PC-3 (cell line): ENCODE measurements at regions not wholly inside any gene's neighbourhood (a gene's known extent, or its start where the extent isn't known, plus 50 kb on each side); places are given as distances from the start of the nearest gene placed in this dataset.

Experiments used
- ATAC-seq: fragments of 200-7000 bp; cut with Tn5 transposase; 2 replicates; pipeline ENCODE4 v1.9.1; 2020; ENCODE audit warnings: mild to moderate bottlenecking, moderate library complexity
- BruUV-seq: library from RNA; stranded (reverse); fragments of 400-500 nt; replicated peaks from 2 replicates; lab custom pipeline; 2021; lab: Mats Ljungman, UMichigan
- CTCF ChIA-PET: fragments of 300-600 bp; sonication (Branson Sonifier 250); formaldehyde crosslinking; loops from one replicate; lab custom pipeline; 2022; ENCODE audit warnings: antibody characterized with exemption; lab: Charles Lee
- POLR2A ChIA-PET: fragments of 300-600 bp; sonication (Branson Sonifier 250); formaldehyde crosslinking; loops from one replicate; lab custom pipeline; 2022; ENCODE audit warnings: antibody characterized with exemption; ENCODE audit not compliant: unreplicated experiment; lab: Charles Lee
- DNase-seq: peaks from one replicate; pipeline ENCODE4 v3.0.0-alpha.2; 2015
- H2AFZ ChIP-seq: fragments of 300-600 bp; sonication (generic); 2 replicates; pipeline ENCODE4 v1.6.0; 2016; ENCODE audit warnings: antibody characterized with exemption, low read length
- H3F3A ChIP-seq: fragments of 300-600 bp; sonication (generic); one replicate; pipeline ENCODE4 v1.6.0; 2017; ENCODE audit warnings: antibody characterized with exemption, low read length, control low read depth, mild to moderate bottlenecking; ENCODE audit not compliant: unreplicated experiment
- H3K27ac ChIP-seq: fragments of 300-600 bp; sonication (generic); 2 replicates; pipeline ENCODE4 v1.5.1; 2016; ENCODE audit warnings: mild to moderate bottlenecking, low read length
- H3K27me3 ChIP-seq: fragments of 300-600 bp; sonication (generic); 2 replicates; pipeline ENCODE4 v1.6.1; 2016; ENCODE audit warnings: low read length, mixed read lengths
- H3K36me3 ChIP-seq: fragments of 300-600 bp; sonication (generic); 2 replicates; pipeline ENCODE4 v1.6.1; 2016; ENCODE audit warnings: low read depth, mixed run types, low read length, mixed read lengths
- H3K4me1 ChIP-seq: fragments of 300-600 bp; sonication (generic); 2 replicates; pipeline ENCODE4 v1.5.1; 2016; ENCODE audit warnings: low read length; ENCODE audit not compliant: insufficient read depth
- H3K4me2 ChIP-seq: fragments of 300-600 bp; sonication (generic); 2 replicates; pipeline ENCODE4 v1.6.0; 2016; ENCODE audit warnings: low read length
- H3K4me3 ChIP-seq: fragments of 300-600 bp; sonication (generic); 2 replicates; pipeline ENCODE4 v1.5.1; 2016; ENCODE audit warnings: mild to moderate bottlenecking, low read length, mixed read lengths
- H3K79me2 ChIP-seq: fragments of 300-600 bp; sonication (generic); 2 replicates; pipeline ENCODE4 v1.6.1; 2017; ENCODE audit warnings: low read length, mixed read lengths
- H3K9ac ChIP-seq: fragments of 300-600 bp; sonication (generic); 2 replicates; pipeline ENCODE4 v1.6.0; 2016; ENCODE audit warnings: mild to moderate bottlenecking, low read length
- H3K9me2 ChIP-seq: fragments of 300-600 bp; sonication (generic); replicated peaks from 2 replicates; pipeline ENCODE4 v1.6.1; 2016; ENCODE audit warnings: mixed run types, low read length, mixed read lengths
- H3K9me3 ChIP-seq: fragments of 300-600 bp; sonication (generic); 2 replicates; pipeline ENCODE4 v1.6.1; 2016; ENCODE audit warnings: low read length, mixed read lengths
- H4K20me1 ChIP-seq: fragments of 300-600 bp; sonication (generic); 2 replicates; pipeline ENCODE4 v1.6.1; 2016; ENCODE audit warnings: low read length, mixed read lengths
- CTCF ChIP-seq: fragments of 300-600 bp; sonication (generic); conservative IDR thresholded peaks from 2 replicates; pipeline ENCODE4 v1.5.1; 2017; ENCODE audit warnings: antibody characterized with exemption, low read depth, mild to moderate bottlenecking, low read length
- EZH2 ChIP-seq: fragments of 300-600 bp; sonication (generic); IDR thresholded peaks from one replicate; pipeline ENCODE4 v1.6.1; 2017; ENCODE audit warnings: antibody characterized with exemption, mild to moderate bottlenecking, low read length; ENCODE audit not compliant: unreplicated experiment
- EZH2phosphoT487 ChIP-seq: fragments of 300-600 bp; sonication (generic); IDR thresholded peaks from 2 replicates; pipeline ENCODE4 v1.6.1; 2018; ENCODE audit warnings: mild to moderate bottlenecking, antibody characterized with exemption, low read length, borderline replicate concordance
- intact Hi-C: fragments of 100-400 bp; cut with micrococcal nuclease; formaldehyde crosslinking; loops from 2 replicates; pipeline ENCODE4 v1.9.0; 2023

- Histone ChIP-seq H3K4me2 (no peak overlapping the region), H3K4me1 (peaks cover 17% of the 10 kb centered on the region), H3F3A (no peaks in the 10 kb centered on the region), H3K9ac (no peak overlapping the region), H2AFZ (no peak overlapping the region), H3K27ac (no peak overlapping the region), H3K4me3 (no peak overlapping the region), H3K9me3 (no peaks in the 10 kb centered on the region), H3K9me2 (no peaks in the 10 kb centered on the region), H3K27me3 (no peaks in the 10 kb centered on the region), H4K20me1 (no peaks in the 10 kb centered on the region), H3K36me3 (no peaks in the 10 kb centered on the region), H3K79me2 (no peaks in the 10 kb centered on the region)
- ChIA-PET CTCF (no interaction called here), POLR2A (no interaction called here)
- TF ChIP-seq EZH2phosphoT487 (no peak), CTCF (no peak), EZH2 (no peak)
- ATAC-seq (no peak), DNase-seq (no peak)
- intact Hi-C loops: no loop called here
- no TSS peak for BruUV-seq
Observed at GRCh38 chr3:193943851-193944517, 192.0 kb upstream of the HES1 start.

DNA sequence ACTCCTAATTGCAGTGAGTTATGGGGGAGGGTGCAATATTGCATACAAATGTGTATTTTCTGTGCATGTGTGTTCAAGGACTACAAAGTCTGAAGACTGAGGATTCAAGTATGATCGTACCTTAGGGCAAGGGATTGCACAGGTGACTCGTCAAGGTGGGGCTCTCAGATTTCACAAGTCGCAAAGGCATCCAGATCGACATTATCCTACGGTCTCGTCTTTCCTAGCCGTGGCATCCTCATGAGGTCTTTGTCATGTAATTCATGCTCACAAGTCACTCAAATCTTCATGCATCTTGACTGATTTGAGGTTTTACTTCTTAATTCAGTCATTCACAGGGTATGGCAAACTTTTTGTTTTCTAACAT is 191.4 kb upstream of the HES1 start:
- Histone ChIP-seq H3K4me2 (no peak overlapping the region), H4K20me1 (no peaks in the 10 kb centered on the region), H3K9me2 (no peaks in the 10 kb centered on the region), H3K9me3 (no peaks in the 10 kb centered on the region), H3K4me1 (peaks cover 17% of the 10 kb centered on the region), H3K27ac (no peak overlapping the region), H3K36me3 (no peaks in the 10 kb centered on the region), H3K27me3 (no peaks in the 10 kb centered on the region), H3K4me3 (no peak overlapping the region), H3K9ac (no peak overlapping the region), H3K79me2 (no peaks in the 10 kb centered on the region), H3F3A (no peaks in the 10 kb centered on the region), H2AFZ (no peak overlapping the region)
- intact Hi-C loops: no loop called here
- DNase-seq (no peak), ATAC-seq (no peak)
- CTCF ChIA-PET: no interaction called here
- TF ChIP-seq EZH2phosphoT487 (no peak), CTCF (no peak), EZH2 (no peak)
- POLR2A ChIA-PET: no interaction called here
- BruUV-seq: no TSS peak

- ATAC-seq: no peak
- intact Hi-C loops: no loop called here
- no peaks in the 10 kb centered on the region for H3F3A ChIP-seq
- H3K4me1 ChIP-seq: peaks cover 17% of the 10 kb centered on the region
- H3K36me3 ChIP-seq: no peaks in the 10 kb centered on the region
- no peak overlapping the region for H3K27ac ChIP-seq
- H2AFZ ChIP-seq: no peak overlapping the region
- no peaks in the 10 kb centered on the region for H3K27me3 ChIP-seq
- H3K9me3 ChIP-seq: no peaks in the 10 kb centered on the region
- no TSS peak for BruUV-seq
- no peaks in the 10 kb centered on the region for H3K79me2 ChIP-seq
- ChIA-PET CTCF (no interaction called here), POLR2A (no interaction called here)
- no peak overlapping the region for H3K9ac ChIP-seq
- no peak for TF ChIP-seq EZH2phosphoT487
- no peak for TF ChIP-seq CTCF
- no peak for TF ChIP-seq EZH2
- DNase-seq: no peak
- H3K4me3 ChIP-seq: no peak overlapping the region
- no peak overlapping the region for H3K4me2 ChIP-seq
- H4K20me1 ChIP-seq: no peaks in the 10 kb centered on the region
- no peaks in the 10 kb centered on the region for H3K9me2 ChIP-seq
Observed at GRCh38 chr3:193945143-193945542, 190.8 kb upstream of the HES1 start.
